ENCODE measurements at regions not wholly inside any gene's neighbourhood (a gene's known extent, or its start where the extent isn't known, plus 50 kb on each side); places are given as distances from the start of the nearest gene placed in this dataset.

DNA sequence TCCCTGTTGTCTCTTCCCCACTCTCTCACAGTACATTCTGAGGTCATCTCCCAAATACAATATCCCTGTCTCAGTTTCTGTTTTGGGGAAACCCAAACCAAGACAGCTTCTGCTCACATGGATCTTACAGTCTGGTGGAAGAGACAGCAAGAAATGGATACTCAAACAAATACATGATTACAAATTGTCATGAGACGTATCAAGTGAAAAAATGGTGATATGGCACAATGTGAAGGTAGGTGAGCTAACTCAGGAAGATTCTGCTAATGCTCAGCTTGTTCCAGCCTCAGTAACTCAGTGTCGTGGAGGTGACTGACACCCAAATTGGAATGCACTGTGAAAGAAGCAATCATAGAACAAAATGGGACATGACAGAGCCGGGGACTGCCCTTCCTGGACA, 68.3 kb downstream of the CHST1 start:
- no peak for DNase-seq (ENCODE audit: low spot score)

GRCh38 chr11:45596571-45596970, 68.9 kb downstream of the CHST1 start:
- no peak for DNase-seq (ENCODE audit: low spot score)

GRCh38 chr11:45593992-45594391, 71.4 kb downstream of the CHST1 start:
- DNase-seq (ENCODE audit: low spot score): no peak

- DNase-seq (ENCODE audit: low spot score): no peak
These were observed 72.8 kb downstream of the CHST1 start for GRCh38 chr11:45592636-45593035.

- no peak for DNase-seq (ENCODE audit: low spot score)
These were observed 74.7 kb downstream of the CHST1 start for GRCh38 chr11:45590743-45591142.

DNA sequence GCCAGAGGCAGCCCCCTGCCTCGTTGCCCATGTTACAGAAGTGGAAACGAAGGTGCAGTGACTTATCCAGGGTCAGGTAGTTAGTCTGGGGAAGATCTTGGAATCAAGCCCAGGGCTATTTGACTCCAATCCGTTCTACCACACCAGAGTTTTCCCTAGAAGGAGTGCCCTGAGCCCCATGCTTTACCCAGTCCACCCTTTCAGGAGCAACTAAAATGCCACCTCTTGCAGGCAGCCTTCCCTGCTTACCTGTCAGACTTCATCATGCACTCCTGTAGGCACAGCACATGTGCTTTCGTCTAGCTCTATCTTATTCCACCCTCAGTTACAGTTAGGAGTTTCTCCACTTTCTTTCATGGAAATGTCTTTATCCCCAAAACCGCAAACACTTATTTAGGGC, 80.2 kb downstream of the CHST1 start:
- no peak for DNase-seq (ENCODE audit: low spot score)

- no peak for DNase-seq (ENCODE audit: low spot score)
These were observed 81.3 kb downstream of the CHST1 start for GRCh38 chr11:45583981-45584566.

GRCh38 chr11:45580399-45580798, 85.0 kb downstream of the CHST1 start:
- peak; percentile 48 for DNase-seq (ENCODE audit: low spot score)

- DNase-seq (ENCODE audit: low spot score): no peak
These were observed 87.1 kb downstream of the CHST1 start for GRCh38 chr11:45578316-45578715.

- DNase-seq (ENCODE audit: low spot score): no peak
These were observed 87.7 kb downstream of the CHST1 start for GRCh38 chr11:45577752-45578151.

DNA sequence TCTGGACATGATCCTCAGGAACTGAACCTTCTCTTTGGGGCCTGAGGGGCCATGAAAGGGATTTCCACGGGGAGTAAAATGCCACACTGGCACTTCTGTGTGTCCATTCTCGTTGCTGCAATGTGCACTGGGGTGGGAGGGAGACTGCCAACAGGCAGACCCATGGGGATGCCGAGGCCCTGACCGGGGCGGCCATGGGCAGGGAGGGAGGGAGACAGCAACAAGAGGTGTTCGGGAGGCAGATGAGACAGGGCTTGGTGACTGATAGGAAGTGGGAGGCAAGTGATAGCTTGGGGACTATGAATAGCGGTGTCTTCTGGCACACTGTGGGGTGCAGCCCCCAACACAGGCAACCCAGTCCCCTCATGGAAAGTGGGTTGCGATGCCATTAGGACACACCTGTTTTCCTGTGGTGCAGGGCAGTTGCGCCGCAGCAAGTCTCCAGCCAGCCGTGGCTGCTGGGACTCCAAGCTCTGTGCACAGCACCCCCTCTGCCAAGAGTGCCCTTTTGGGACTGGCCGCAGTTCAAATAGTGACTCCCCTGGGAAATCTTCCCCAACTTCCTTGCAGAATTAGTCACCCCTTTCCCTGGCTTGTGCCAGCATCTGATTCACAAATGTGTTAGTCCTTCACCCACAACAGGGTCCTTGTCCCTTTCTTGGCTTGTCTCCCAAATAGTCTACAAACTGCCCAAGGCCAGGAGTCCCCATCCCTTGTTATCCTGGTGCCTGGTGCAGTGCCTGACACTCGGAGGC, 88.8 kb downstream of the CHST1 start:
- DNase-seq (ENCODE audit: low spot score): no peak

DNA sequence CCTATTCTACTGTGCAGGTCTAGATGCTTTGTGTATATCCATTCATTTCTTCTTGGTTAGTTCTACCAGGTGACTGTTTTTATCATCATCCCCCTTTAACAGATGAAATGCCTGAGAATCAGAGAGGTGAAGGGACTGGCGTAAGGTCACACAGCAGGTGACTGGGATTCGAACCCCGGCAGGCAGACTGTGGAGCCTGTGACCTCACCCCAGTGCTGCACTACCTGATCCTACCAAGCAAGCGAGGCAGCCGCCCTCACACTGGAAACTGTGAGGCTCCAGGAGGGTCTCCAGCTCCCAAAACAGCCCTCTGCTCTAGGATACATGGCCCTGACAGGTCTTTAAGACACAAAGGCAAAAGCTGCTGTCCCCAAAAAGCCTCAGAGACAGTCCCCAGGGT, 91.7 kb downstream of the CHST1 start:
- DNase-seq (ENCODE audit: low spot score): no peak

DNA sequence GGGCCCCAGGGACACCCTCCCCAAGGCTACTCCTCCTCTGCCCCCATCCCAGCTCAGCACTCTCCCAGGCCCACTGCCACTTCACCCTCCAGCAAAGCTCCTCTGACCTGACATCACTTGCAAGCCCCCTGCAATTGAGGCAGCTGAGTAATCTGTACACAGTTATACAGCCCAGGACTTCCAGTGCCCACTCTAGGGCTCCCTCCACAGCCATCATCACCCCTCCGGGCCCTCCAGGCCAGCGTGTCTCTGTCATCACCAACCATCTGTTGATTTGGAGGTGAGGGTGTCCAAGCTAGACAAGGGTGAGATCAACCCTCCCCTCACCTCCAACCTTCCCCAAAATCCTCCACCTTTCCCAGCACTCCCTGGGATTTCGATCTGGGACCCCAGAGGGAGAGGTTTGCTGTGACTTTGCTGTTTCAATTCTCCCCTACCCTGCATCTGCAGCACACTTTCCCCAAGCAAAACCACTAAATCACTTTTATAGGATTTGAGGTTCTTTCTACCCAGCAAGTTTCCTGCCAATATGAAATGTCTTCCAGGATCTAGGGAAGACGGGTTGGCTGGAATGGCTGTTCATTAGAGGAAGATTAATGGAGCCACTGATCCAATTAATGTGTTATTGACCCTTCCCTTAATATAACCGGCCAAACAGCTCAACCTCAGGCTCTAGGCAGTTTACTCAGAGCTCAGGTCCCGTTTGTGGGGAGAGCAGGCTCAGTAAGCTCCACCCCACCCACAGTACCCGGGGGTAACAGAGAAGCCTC, 92.9 kb downstream of the CHST1 start:
- no peak for DNase-seq (ENCODE audit: low spot score)

DNA sequence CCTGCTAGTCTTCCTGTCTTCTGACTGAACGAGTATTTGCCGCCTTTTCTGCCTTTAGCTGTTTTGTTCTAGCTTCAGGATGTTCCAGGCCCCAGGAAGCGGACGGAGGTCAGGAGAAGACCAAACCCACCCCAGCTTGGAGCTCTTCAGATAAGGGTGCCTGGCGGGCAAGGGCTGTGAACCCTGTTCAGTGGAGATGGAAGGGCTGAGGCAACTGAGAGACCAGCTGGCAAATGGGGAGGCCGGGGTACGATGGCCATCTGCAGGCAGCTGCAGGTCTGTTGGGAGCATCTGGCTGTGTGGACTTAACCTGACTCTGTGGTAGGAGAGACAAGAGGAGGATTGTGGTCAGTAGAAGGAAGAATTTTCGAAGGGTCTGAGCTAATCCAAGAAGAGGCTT, 95.6 kb downstream of the CHST1 start:
- no peak for DNase-seq (ENCODE audit: low spot score)

DNA sequence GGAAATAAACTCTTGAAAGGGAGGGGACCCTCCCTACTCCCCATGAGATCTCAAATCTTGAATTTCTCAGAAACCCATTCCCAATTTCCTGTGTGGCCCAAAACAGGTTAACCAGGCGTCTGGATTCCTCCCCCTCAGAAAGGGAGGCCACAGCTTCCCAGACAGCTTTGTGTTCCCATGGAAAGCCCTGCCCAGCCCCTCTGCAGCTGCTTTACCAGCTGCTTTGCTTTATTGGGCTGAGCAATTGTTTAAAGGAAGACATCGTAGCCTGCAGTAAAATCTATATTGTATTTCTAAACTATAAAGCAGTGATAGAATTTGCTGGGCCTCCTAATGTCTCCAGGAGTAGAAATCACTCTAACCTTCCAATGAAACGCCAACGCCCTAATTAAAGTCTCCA, 97.4 kb downstream of the CHST1 start:
- no peak for DNase-seq (ENCODE audit: low spot score)

- no peak for DNase-seq (ENCODE audit: low spot score)
These were observed 99.9 kb downstream of the CHST1 start for GRCh38 chr11:45565446-45565988.

- no peak for DNase-seq (ENCODE audit: low spot score)
These were observed 101.6 kb downstream of the CHST1 start for GRCh38 chr11:45563810-45564209.

- no peak for DNase-seq (ENCODE audit: low spot score)
These were observed 102.3 kb downstream of the CHST1 start for GRCh38 chr11:45563171-45563570.

- DNase-seq (ENCODE audit: low spot score): no peak
These were observed 104.5 kb downstream of the CHST1 start for GRCh38 chr11:45560913-45561281.

DNA sequence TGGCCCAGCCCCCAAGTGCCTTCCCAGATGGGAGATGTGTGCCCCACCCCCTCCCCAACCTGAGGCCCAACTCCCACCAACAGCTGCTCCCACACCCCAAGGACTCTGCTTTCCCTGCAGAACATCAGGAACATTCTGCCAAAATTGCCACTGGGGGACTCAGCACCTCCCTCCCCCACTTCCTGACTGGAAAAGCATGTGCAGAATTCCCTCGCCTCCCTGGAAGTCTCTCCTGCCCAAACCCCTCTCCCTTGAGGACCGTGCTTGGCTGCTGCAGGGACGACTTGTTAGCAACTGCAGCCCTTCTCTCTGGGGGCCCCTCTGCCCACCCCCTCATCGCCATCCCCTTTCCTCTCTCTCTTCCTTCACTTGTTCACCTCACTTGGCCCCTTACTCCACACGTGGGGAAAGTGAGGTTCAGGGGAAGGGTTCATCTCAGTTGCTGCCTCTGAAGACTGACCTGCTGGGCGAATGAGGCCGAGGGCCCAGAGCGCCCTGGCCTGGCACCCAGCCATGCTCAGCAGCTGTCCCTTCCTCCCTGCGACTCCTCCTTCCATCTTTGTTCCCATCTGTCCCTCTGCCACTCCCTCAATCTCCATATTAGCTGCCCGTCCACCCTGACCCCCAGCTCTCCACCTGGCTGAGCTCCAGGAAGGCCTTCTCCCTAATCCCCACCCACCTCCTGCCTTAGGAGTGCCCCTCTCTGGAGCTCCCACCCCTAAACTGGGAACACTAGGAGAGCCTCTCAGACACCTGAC, 105.1 kb downstream of the CHST1 start:
- DNase-seq (ENCODE audit: low spot score): no peak

DNA sequence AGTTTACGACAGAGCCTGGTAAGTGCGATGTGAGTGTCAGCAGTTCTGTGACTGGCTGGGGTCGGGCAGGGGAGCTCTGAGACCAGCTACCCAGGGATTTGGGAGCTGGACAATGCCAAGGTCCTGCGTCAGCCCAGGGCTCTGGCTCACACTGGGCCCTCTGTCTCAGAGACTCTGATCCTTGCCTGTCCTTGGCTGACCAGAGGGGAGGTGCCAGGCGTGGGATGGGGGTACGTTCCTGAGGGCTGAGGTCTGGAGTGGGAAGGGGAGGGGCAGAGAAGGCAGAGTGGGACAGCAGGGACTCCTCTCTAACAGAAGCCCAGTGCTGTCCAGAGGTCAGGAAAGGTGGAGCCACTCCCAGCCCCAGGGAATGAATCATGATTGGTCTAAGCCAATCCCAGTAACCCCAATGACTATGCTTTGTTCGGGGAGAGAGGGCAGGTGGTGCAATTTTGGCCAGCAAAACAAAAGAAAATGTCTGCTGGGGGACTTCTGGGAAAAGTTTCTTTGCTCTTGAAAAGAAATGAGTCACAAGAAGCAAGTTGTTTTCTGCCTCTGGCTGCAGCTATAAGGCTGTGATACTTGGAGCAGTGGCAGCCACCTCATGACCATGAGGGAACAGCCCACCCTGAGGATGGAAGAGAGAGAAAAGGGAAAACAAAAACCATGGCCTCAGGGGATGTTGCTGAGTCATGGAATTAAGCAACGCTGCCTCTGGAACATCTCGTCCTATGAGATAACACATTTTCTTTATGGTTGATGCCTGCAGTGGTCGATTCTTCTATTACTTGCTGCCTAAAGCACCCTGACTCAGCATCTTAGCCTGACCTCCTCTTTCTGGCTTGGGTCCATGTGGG, 108.3 kb downstream of the CHST1 start:
- no peak for DNase-seq (ENCODE audit: low spot score)

Data from AG08395 (cell line).